Renal pelvis (tissue), 1 donor: ENCODE measurements at regions not wholly inside any gene's neighbourhood (a gene's known extent, or its start where the extent isn't known, plus 50 kb on each side); places are given as distances from the start of the nearest gene placed in this dataset.
"Not testable (repeated sequence)": the region's sequence is repeated elsewhere in the genome, so short reads cannot be mapped to it uniquely, and the experiment has no call there.

Experiments
- DNase-seq: peaks from one replicate; pipeline ENCODE4 v3.0.0-alpha.2; 2013

- DNase-seq, result no peak
Measured at GRCh38 chr13:97724450-97724849, 229.0 kb upstream of the IPO5 start.

- DNase-seq, result no peak
Measured at GRCh38 chr13:97726664-97727280, 226.7 kb upstream of the IPO5 start.

- DNase-seq, result no peak
Measured at GRCh38 chr13:97727991-97728390, 225.5 kb upstream of the IPO5 start.

GRCh38 chr13:97736436-97736835, 217.0 kb upstream of the IPO5 start:
- DNase-seq, result no peak

- DNase-seq, result no peak
Measured at GRCh38 chr13:97742084-97742483, 211.4 kb upstream of the IPO5 start.

GRCh38 chr13:97743938-97744337, 209.5 kb upstream of the IPO5 start:
- no peak for DNase-seq

- no peak for DNase-seq
Measured at GRCh38 chr13:97746649-97747048, 206.8 kb upstream of the IPO5 start.

- no peak for DNase-seq
Measured at GRCh38 chr13:97749174-97749573, 204.3 kb upstream of the IPO5 start.

GRCh38 chr13:97751477-97751876, 202.0 kb upstream of the IPO5 start:
- peak; percentile 20 for DNase-seq

- no peak for DNase-seq
Measured at GRCh38 chr13:97752961-97753668, 200.4 kb upstream of the IPO5 start.

- DNase-seq, result no peak
Measured at GRCh38 chr13:97753942-97754670, 199.4 kb upstream of the IPO5 start.

- no peak for DNase-seq
Measured at GRCh38 chr13:97757807-97758206, 195.7 kb upstream of the IPO5 start.

- no peak for DNase-seq
Measured at GRCh38 chr13:97758317-97758716, 195.2 kb upstream of the IPO5 start.

- no peak for DNase-seq
Measured at GRCh38 chr13:97761796-97762540, 191.5 kb upstream of the IPO5 start.

GRCh38 chr13:97766749-97767148, 186.7 kb upstream of the IPO5 start:
- DNase-seq, result no peak

GRCh38 chr13:97768134-97768533, 185.3 kb upstream of the IPO5 start:
- no peak for DNase-seq

GRCh38 chr13:97770231-97770630, 183.2 kb upstream of the IPO5 start:
- not testable (repeated sequence) for DNase-seq

GRCh38 chr13:97772466-97772865, 181.0 kb upstream of the IPO5 start:
- not testable (repeated sequence) for DNase-seq

GRCh38 chr13:97774391-97775100, 178.9 kb upstream of the IPO5 start:
- DNase-seq, result not testable (repeated sequence)

- DNase-seq, result no peak
Measured at GRCh38 chr13:97780486-97780885, 173.0 kb upstream of the IPO5 start.

- no peak for DNase-seq
Measured at GRCh38 chr13:97781891-97782305, 171.6 kb upstream of the IPO5 start.

- no peak for DNase-seq
Measured at GRCh38 chr13:97786510-97786909, 167.0 kb upstream of the IPO5 start.
